ENCODE measurements at regions not wholly inside any gene's neighbourhood (a gene's known extent, or its start where the extent isn't known, plus 50 kb on each side); places are given as distances from the start of the nearest gene placed in this dataset.

GRCh38 chr4:169333265-169333664 is 62.5 kb upstream of the SH3RF1 start:
- H3K9me3 Mint-ChIP-seq, result peaks cover 0 to 3% (median 0%) of the 10 kb centered on the region in 7 donors
- 93% methylated on average over 3 of the region's 4 CpGs for WGBS (ENCODE audit: insufficient coverage)
- no peaks in the 10 kb centered on the region for H3K4me1 ChIP-seq (ENCODE audit: control insufficient read depth in 1 of 2, insufficient read depth in 2 of 2, low read length in 2 of 2)

GRCh38 chr4:169332583-169332982 is 61.8 kb upstream of the SH3RF1 start:
- no peak overlapping the region for H3K27ac ChIP-seq (ENCODE audit: low read depth in 1 of 2, low read length in 2 of 2)
- H3K36me3 ChIP-seq (replicated peaks in 1 of 2; ENCODE audit: control insufficient read depth in 1 of 2, insufficient read depth in 2 of 2, low read length in 2 of 2), result no peaks in the 10 kb centered on the region
- intact Hi-C loops (cut with micrococcal nuclease), result no loop called here
- H3K36me3 Mint-ChIP-seq, result no peaks in the 10 kb centered on the region
- no peaks in the 10 kb centered on the region for H3K4me1 Mint-ChIP-seq
- H3K9ac ChIP-seq (ENCODE audit: insufficient read depth, low read length, poor library complexity, severe bottlenecking), result no peak overlapping the region
- H3K9me3 ChIP-seq (replicated peaks in 1 of 2; ENCODE audit: control insufficient read depth in 1 of 2, insufficient read depth in 1 of 2, low read length in 2 of 2), result no peaks in the 10 kb centered on the region
- H3K4me3 ChIP-seq (replicated peaks in 1 of 3; ENCODE audit: low read depth in 2 of 3, low read length in 3 of 3), result no peak overlapping the region
- no peaks in the 10 kb centered on the region for H3K79me2 ChIP-seq (ENCODE audit: insufficient read depth, low read length)
- no peak overlapping the region for H2AFZ ChIP-seq (ENCODE audit: insufficient read depth, low read depth, low read length, poor library complexity, severe bottlenecking)
- no peaks in the 10 kb centered on the region for H4K20me1 ChIP-seq (ENCODE audit: insufficient read depth, low read length)
- no CpG with 5 or more reads among the region's 2 CpGs for WGBS (ENCODE audit: insufficient coverage)
- no peaks in the 10 kb centered on the region for H3K27me3 ChIP-seq (ENCODE audit: control insufficient read depth in 2 of 2, insufficient read depth in 2 of 2, low read length in 2 of 2)
- H3K27ac Mint-ChIP-seq, result no peak overlapping the region
- H3K27me3 Mint-ChIP-seq (ENCODE audit: low read depth in 3 of 3), result peaks cover 0 to 5% (median 2%) of the 10 kb centered on the region in 3 donors
- H3K4me2 ChIP-seq (replicated peaks; ENCODE audit: extremely low read depth, low read length, poor library complexity, severe bottlenecking), result no peak overlapping the region
- H3K4me1 ChIP-seq (ENCODE audit: control insufficient read depth in 1 of 2, insufficient read depth in 2 of 2, low read length in 2 of 2), result no peaks in the 10 kb centered on the region
- TF ChIP-seq CTCF (IDR thresholded peaks at IDR 0.05), result no peak
- no peak for DNase-seq
- H3K9me3 Mint-ChIP-seq, result peaks cover 0 to 3% (median 0%) of the 10 kb centered on the region in 7 donors
- no peak overlapping the region for H3K4me3 Mint-ChIP-seq

More at GRCh38 chr4:169333265-169333664, 62.5 kb upstream of the SH3RF1 start:
- Histone ChIP-seq H3K9ac (ENCODE audit: insufficient read depth, low read length, poor library complexity, severe bottlenecking) (no peak overlapping the region), H3K27me3 (ENCODE audit: control insufficient read depth in 2 of 2, insufficient read depth in 2 of 2, low read length in 2 of 2) (no peaks in the 10 kb centered on the region), H3K36me3 (replicated peaks in 1 of 2; ENCODE audit: control insufficient read depth in 1 of 2, insufficient read depth in 2 of 2, low read length in 2 of 2) (no peaks in the 10 kb centered on the region), H3K4me3 (replicated peaks in 1 of 3; ENCODE audit: low read depth in 2 of 3, low read length in 3 of 3) (no peak overlapping the region), H3K27ac (ENCODE audit: low read depth in 1 of 2, low read length in 2 of 2) (no peak overlapping the region), H4K20me1 (ENCODE audit: insufficient read depth, low read length) (no peaks in the 10 kb centered on the region), H3K4me2 (replicated peaks; ENCODE audit: extremely low read depth, low read length, poor library complexity, severe bottlenecking) (no peak overlapping the region), H3K9me3 (replicated peaks in 1 of 2; ENCODE audit: control insufficient read depth in 1 of 2, insufficient read depth in 1 of 2, low read length in 2 of 2) (no peaks in the 10 kb centered on the region), H2AFZ (ENCODE audit: insufficient read depth, low read depth, low read length, poor library complexity, severe bottlenecking) (no peak overlapping the region), H3K79me2 (ENCODE audit: insufficient read depth, low read length) (no peaks in the 10 kb centered on the region)
- no peak for TF ChIP-seq CTCF (IDR thresholded peaks at IDR 0.05)
- Mint-ChIP-seq H3K4me3 (no peak overlapping the region), H3K36me3 (no peaks in the 10 kb centered on the region), H3K27me3 (ENCODE audit: low read depth in 3 of 3) (peaks cover 0 to 5% (median 2%) of the 10 kb centered on the region in 3 donors), H3K4me1 (no peaks in the 10 kb centered on the region), H3K27ac (no peak overlapping the region)
- intact Hi-C loops (cut with micrococcal nuclease), result no loop called here
- DNase-seq, result no peak
